GM19238 (cell line): ENCODE measurements at regions not wholly inside any gene's neighbourhood (a gene's known extent, or its start where the extent isn't known, plus 50 kb on each side); places are given as distances from the start of the nearest gene placed in this dataset.

Experiments
- DNase-seq: peaks from one replicate; pipeline ENCODE4 v3.0.0; 2011; ENCODE audit warnings: low spot score; ENCODE audit not compliant: insufficient read length

DNA sequence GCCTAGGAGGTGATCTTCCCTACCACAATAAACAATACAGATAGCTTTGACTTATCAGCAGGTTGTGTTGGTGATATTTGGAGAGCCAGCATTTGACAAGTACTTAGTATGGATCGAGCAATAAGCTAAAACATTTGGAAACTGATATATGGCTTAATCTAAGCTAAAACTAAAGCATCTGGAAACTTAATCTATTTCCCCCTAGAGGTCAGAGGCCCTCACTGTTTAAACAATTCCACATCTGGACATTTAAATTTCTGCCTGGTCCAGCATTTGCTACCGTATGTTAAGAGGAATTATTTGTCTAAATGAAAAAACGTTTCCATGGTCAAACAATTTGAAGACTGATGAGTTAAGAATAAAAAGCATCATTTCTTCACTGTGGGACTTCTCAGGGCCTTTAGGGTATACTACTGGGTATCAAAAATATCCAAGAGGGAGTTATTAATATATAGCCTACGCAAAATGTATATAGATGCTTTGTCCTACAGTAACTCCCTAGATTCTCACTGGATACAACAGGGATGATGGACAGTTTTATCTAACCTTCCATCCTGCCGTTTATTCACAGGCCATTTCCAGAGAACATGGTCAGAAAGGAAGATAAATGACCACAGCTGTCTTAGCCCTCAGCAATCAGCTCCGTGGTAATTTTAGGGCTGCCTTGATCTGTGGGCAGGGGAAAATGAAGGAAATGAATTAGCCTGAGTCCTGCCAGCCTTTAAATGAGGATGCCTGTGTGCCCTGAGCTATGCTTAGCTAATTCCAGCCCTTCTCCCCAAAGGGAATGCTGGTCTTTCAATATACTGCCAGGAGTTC lies 135.4 kb upstream of the NUDT4 start:
- no peak for DNase-seq

DNA sequence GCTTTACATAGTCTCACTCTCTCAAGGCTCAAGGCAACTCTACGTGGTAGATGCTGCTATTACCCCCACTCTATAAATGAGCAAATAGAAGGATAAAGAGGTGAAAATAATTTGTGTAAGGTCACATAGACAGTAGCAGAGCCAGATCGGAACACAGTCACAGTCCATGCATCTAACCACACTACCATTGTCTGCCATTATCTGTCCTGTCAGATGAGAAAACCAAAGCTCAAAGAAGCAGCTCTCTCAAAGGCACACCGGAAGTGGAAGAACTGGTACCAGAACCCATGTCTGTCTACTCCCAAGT lies 134.4 kb upstream of the NUDT4 start:
- DNase-seq, result no peak

DNA sequence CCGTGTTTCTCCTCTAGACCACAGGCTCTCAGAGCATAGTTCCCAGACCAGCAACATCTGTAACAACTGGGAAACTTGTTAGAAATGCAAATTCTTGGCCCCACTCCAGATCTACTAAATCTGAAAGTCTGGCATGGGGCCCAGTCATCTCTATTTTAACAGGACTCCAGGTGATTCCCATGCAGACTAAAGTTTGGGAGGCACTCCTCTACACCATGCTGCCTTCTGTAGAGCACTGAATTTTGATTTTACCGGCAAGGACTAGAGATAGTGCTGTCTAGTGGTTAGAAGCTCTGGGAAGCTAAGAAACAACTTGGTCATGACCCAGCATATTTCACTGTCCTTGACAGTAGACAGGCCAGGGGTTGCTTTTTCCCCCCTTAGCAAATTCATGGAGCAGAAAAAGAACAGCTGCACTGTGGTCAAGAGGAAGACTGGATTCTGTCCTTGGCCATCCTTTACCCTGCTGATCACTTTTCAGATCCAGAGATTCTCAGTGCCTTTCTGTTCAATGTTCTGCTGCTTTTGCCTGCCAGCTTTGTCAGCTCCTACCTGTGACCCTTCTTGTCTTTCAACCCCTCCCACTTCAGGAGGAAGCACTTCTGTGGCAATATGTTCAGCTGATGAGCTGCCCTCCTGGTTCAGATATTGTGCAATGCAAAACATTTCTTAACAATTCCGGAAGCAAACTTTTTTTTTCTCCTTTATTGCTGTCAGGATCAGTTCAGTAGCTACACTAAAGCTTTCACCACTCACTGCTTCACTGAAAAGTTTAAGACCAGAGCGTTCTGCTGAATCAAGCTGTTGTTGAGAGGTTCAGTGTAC lies 133.8 kb upstream of the NUDT4 start:
- DNase-seq, result no peak

DNA sequence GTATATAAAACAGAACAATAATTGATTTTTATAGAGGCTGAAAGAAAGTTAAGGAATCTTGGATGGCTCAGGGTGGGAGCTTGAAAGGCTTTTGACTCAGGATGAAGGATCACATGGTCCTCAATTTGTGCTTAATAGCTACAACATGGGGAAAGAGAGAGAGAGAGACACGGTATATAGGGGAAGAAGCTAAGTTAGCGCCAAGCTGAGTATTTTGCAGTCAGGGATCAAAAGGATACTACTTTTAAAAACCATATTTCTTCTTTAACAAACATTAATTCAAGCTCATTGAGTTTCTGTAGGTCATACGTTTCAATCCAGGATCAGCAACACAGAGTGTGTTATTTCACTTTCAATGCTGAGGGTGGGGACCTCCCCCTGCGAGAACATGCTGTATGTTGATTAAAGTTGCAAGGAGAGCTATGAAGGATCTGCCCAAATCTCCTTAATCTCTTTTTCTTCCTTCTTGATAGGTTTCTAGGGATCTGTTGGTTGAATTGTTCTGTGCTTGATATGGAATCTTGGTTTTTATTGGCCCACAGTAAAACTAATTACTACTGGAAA lies 133.1 kb upstream of the NUDT4 start:
- DNase-seq, result no peak

DNA sequence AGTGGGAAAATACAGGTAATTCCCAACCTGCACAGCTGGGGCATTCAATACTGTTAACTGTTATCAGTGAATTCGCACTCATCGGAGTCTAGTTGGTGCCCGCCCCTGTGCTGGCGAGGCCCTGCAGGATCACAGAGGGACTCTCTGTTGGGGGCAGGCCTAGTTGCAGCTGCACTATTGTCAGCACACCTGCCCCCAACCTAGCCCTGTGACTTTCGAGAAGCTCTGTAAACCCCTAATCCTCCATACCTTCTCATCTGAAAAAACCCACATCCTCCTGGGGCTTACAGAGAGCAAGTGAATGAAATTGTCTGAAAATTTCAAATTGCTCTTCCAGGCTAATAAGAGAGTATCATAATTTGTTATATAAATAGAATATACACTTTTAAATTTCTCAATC lies 132.2 kb upstream of the NUDT4 start:
- peak; percentile 33 for DNase-seq

DNA sequence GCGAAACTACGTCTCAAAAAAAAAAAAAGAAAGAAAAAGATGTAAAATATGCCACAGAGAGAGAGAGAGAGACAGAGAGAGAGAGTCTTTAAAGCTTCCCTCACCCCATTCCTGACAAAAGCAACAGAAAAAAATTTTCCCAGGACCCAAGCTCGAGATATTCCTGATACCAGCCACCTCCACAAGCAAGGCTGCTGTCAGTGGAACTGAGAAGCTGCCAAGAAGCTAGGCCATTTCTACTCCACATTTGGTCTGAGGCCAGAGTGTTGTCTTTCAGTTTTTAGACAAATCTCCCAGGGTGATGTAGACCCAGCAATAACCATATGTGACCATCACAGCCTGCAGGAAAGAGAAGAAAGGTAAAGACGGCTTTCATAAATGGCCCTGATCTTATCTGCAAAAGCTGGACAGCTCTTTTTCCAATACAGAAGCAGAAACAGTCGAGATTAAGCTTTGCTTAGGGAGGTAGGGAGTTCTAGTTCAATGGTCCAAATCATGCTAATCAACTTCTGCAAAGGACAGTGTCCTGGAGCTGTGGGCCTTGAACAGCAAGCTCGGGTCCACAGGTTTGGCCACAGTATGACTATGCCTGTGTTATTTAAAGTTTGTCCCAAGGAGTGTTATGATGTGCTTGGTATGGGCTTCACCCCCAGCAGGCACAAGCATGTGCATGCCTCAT lies 130.3 kb upstream of the NUDT4 start:
- no peak for DNase-seq

DNA sequence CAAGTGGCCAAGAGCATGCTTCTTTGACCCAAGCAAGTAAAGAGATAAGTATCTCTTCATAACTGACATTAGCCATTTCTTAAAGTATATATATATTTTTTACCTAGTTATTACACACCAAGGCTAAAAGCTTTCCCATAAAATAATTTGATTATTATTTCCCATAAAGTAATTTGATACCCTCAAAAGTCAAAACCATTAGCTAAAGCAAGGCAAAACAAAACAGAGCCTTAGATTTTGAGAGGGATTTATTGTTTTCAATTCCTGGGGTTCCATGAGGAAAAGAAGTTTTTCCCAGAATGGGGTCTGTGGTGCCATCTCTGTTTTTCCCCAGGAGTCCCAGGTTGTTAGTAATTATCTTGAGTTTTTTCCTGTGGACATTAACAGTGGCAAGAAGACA lies 125.5 kb upstream of the NUDT4 start:
- no peak for DNase-seq

DNA sequence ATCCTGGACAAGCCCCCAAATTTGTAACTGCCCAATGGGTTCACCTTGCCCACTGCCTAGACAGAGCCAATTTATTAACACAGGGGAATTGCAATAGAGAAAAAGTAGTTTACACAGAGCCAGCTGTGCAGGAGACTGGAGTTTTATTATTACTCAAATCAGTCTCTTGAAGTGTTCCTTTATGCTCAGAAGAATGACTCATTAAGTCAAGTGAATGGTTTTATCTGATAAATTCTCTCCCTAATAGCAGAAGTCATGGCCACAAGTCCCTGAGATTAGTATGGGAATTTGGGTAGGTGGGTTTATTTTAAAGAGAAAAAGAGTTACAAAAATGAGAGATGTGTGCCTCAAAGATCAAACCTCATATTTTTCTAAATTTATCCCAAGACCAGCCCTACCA lies 122.8 kb upstream of the NUDT4 start:
- no peak for DNase-seq

DNA sequence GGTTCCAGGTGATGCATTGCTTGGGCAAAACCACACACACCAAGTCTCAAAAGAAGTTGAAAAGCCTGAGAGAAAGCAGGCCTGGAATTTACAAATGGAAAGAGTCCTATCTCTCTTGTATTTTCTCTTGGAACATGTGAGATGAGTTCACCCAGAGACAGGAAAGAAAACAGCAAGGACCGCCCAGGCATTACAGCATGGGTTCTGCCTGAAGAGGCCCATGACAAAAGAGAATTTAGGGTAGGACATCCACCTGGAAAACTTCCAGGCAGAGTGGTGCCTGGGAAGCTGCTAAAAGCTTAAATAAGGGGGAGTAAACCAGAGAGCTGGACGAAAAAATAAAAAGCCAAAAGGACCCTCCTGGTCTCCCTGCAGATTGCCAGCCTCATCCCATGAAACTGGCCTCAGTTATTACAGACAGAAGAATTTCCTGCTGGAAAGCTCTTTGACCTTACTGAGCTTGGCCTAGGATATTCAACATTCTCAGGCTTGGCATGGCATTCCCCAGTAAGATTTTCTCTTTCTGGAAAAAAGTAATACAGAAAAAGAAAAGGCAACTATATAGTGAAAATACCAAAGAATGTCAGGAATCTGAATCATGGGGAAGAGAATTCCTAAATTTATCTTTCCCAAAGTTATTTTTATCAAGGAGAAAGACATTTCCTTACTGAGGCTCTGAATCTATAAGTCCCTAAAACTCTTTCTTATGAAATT lies 121.3 kb upstream of the NUDT4 start:
- DNase-seq, result no peak

DNA sequence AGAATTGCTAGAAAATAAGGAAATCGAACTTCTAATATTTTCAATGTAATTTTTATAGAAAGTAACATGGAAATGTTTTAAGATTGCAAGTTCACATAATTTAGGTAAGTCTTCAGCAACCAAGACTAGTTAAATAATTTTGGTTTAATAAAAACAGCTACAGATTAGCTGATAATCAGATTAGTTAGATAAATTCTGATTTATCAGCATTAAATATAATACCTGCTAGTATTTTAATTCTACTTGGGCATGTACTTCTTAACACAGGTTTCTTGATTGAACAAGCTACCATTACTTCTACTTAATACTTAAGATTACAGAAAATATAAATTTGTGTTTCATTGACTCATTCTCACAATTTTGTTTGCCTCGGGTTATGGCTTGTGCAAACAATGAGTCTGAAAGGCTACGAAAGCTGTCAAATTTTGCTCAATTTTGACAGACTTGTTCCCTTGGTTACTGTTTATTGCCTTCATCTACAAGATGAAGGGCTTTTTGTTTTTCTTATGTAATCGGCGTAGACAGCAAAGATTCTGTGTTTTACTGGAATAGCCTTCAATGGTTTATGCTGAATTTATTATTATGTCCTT lies 116.1 kb upstream of the NUDT4 start:
- no peak for DNase-seq

DNA sequence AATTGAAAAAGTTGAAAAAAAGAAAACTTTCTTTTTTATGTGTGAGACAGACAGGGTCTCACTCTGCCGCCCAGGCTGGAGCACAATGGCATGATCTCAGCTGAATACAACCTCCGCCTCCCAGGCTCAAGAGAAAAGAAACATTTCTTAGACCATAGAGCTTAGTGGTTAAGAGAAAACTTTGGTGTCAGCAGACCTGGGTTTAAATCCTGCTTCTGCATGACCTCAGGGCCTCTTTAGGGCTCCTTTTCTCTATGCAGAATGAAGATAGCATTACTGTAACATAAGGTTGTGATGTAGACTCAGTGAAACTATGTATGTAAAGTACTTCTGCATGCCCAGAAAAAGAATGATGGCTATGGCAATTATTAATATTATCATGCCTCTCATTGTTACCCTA lies 104.7 kb upstream of the NUDT4 start:
- DNase-seq, result no peak

DNA sequence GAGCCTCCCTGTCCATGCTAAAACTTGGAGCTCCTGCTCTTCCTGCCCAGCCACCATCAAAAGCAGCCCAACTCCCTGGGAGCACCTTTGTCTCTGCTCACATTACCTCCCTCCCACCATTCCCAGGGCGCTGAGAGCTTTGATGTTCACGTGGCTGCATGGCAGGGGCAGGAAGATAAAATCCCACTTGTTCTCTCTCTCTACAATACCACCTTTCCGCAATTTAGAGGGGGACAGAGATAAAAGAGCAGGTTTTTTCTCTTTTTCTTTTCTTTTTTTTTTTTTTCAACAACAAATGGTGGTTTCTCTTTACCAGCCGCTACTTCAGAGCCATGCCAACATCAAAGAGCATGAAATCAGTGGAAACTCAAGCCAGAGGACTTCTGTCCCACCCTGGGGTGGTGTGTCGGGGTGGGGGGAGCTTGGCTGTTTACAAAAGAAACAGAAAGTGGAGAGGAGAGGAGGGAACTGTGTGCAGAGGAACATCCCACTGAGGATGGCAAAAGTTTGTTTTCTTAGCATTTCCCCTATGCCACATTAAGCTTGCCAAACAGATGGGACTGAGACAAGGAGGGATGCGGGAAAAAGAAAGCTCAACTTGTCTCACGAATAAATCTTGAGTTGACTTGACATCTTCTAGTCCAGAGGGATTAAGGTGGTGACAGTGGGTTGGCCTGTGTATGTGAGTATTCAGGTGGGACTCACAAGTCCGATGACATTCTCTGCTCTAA lies 103.7 kb upstream of the NUDT4 start:
- no peak for DNase-seq

DNA sequence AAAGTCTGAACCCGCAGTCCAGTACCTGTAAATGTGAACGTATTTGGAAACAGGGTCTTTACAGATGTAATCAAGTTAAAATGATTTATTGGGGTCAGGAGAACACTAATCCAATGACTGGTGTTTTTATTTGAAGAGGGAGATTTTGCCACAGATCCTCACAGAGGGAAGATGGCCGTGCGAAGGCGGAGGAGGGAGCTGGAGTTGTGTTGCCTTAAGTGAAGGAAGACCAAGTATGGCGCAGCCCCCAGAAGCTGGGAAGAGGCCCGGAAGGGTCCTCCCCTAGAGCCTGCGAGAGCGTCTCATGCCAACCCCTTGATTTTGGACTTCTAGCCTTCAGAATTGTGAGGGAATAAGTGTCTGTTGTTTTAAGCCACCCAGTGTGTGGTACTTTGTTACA lies 102.8 kb upstream of the NUDT4 start:
- DNase-seq, result no peak

DNA sequence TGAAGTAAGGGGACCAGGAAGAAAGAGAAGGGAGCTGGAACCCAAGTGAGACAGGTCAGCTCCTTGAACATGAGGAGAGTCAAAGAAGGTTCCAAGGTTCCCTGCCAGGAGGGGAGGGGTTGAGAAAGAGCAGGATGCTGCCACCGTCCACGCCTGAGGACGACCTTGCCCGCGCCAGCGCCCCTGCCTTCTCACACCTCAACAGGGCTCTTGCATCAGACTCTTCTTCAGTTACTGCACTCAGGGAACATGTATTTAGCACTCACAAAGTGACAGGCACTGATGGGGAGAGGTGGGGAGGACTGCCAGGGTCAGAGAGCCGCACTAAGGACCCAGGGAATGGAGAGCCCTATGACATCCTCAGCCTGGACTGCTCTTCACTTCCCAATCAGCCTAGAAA lies 102.1 kb upstream of the NUDT4 start:
- no peak for DNase-seq

DNA sequence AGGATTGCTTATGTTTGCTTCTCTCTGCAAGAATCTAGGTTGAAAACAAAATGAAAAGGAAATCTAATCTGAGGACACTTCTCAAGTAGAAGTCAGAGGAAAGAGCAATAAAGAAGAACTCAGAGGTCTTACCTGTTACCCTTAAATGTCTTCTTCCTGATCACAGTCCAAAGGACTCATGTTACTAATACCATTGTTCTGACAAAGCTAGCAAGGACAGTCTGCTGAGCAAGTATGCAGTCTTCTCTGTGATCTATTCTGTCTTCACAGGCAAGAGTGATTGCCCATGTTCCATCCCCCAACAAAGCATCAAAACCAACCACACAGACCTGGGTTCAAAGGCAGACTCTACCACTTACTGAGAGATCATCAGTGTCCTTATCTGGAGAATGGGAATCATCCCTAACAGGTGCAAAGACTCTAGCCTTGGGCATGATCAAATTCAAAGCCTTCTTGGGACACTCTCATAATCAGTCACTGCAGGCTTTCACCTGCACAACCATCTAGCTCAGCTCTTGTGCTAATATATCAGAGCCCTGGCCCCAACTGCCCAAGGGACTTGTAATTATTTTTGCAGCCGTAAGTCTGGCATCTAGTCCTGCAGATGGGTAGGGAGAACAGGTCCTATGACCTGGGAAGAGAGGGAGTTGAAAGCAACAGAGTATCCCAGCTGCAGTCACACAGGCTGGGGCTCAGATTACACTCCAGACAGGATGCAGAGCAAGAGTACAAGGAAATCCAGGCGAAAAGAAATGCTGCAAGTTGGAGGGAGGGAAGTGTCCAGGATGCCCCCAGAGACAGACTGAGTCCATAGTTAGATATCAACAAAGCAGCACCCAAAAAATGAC lies 97.9 kb upstream of the NUDT4 start:
- DNase-seq, result no peak

DNA sequence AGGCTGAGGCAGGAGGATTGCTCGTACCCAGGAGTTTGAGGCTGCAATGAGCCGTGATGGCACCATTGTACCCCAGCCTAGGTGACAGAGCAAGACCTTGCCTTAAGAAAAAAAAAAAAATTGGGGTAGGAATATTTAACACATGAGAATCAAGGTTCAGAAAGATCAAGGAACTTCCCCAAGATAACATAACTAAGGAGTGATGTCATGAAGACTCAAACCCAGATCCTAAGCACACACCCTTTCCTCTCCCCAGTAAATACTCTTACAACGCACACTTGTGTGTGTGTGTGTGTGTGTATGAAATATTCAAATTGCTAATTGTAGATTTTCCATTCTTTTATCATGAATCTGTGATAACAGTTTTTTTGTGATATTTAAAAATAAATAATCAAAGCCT lies 90.6 kb upstream of the NUDT4 start:
- no peak for DNase-seq

DNA sequence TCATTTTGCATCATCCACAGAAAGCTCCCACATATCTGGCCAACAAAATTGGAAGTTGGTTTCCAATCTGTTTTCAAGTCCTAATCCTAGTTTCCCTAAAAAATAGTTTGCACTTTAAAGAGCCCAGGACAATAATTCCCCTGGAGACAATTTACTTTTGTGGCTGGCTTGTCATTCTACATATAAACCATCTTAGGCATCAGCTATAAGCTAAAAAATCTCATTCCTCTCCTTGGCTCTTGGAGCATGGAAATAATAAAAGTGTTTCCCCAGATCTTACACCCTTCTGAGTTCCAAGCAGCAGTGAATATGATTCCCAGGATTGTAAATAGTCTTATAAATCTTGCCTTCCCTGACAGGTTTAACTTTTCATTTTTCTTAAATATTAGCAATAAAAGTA lies 89.1 kb upstream of the NUDT4 start:
- DNase-seq, result no peak

DNA sequence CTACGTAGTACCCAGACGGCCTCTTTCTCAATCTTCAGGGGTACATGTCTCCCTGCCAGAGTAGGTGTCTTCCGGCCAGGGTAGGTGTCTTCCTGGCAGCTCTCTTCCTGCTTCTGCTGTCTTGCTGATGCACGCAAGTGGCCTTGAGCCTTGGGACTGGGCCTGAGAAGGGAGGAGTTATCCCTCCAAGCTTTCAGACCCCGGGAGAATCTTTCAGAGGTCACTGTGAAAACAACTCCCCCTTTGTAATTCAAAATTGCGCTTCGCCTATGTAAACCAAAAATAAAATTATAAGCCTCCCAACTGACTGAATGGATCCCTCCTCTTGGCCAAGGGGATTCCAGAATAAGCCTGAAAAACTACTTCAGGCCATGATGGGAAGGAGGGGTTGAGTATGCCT lies 87.3 kb upstream of the NUDT4 start:
- DNase-seq, result no peak

DNA sequence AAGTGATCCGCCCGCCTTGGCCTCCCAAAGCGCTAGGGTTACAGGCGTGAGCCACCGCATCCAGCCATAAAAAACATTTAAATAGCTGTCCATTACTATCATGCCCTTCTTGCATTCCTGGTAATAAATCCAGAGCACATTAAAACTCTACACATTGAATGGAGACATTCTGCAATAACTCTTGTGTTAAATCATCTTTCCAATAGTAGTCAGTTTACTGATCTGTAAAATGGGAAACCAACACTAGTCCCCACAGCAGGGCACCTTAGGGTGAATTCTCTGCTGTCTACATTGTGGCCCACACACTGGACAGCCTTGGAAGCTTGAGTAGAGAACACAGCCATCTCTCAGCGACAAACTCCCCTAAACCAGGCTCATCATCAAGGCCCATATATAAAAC lies 85.5 kb upstream of the NUDT4 start:
- DNase-seq, result no peak
